ENCODE measurements at regions not wholly inside any gene's neighbourhood (a gene's known extent, or its start where the extent isn't known, plus 50 kb on each side); places are given as distances from the start of the nearest gene placed in this dataset.

- Histone ChIP-seq H3K9me3 (no peaks in the 10 kb centered on the region), H3K27me3 (no peaks in the 10 kb centered on the region), H3K4me1 (no peaks in the 10 kb centered on the region), H3K27ac (no peak overlapping the region), H3K36me3 (no peaks in the 10 kb centered on the region), H3K4me3 (no peak overlapping the region)
- WGBS, 2 donors: 87 to 90% methylated on average over 3 of the region's 3 CpGs
- TF ChIP-seq, protein P1, sequence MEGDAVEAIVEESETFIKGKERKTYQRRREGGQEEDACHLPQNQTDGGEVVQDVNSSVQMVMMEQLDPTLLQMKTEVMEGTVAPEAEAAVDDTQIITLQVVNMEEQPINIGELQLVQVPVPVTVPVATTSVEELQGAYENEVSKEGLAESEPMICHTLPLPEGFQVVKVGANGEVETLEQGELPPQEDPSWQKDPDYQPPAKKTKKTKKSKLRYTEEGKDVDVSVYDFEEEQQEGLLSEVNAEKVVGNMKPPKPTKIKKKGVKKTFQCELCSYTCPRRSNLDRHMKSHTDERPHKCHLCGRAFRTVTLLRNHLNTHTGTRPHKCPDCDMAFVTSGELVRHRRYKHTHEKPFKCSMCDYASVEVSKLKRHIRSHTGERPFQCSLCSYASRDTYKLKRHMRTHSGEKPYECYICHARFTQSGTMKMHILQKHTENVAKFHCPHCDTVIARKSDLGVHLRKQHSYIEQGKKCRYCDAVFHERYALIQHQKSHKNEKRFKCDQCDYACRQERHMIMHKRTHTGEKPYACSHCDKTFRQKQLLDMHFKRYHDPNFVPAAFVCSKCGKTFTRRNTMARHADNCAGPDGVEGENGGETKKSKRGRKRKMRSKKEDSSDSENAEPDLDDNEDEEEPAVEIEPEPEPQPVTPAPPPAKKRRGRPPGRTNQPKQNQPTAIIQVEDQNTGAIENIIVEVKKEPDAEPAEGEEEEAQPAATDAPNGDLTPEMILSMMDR (IDR thresholded peaks at IDR 0.05): no peak
- DNase-seq: no peak
- intact Hi-C loops (cut with DNase I): no loop called here
- no peak for ATAC-seq
These were observed 114.8 kb downstream of the DDX3Y start for GRCh38 chrY:13019486-13019885.

- no peak overlapping the region for H3K27ac ChIP-seq
- no peak for DNase-seq
- no peak for ATAC-seq
- no peaks in the 10 kb centered on the region for H3K27me3 ChIP-seq
- intact Hi-C loops (cut with DNase I): no loop called here
- H3K9me3 ChIP-seq: no peaks in the 10 kb centered on the region
- H3K4me1 ChIP-seq: no peaks in the 10 kb centered on the region
- TF ChIP-seq, protein P1 (IDR thresholded peaks at IDR 0.05): no peak
- WGBS, 2 donors: 85 to 89% methylated on average over 1 of the region's 1 CpG
- H3K4me3 ChIP-seq: no peak overlapping the region
- H3K36me3 ChIP-seq: no peaks in the 10 kb centered on the region
These were observed 116.2 kb downstream of the DDX3Y start for GRCh38 chrY:13020839-13021238.

DNA sequence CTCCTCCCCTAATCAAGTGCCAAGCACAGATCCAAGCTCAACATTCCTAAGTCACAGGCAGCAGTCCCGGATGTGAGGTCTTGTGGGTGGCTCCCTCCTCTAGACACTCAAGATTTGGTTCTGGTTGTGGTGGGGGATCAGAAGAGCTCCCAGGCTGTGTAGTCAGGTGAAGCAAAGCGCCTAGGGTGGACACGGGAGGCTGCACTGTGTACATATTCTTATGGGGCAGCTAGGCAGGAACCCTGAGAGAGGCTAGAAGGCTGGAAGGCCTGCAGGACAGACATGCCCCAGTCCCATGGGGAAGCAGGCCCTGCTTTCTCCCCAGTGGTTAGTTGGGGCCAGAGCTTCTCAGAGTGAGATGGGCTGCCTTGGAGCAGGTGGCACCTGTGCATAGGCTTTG lies 118.9 kb downstream of the DDX3Y start:
- ATAC-seq (no peak), DNase-seq (no peak)
- Histone ChIP-seq H3K4me1 (no peaks in the 10 kb centered on the region), H3K9me3 (no peaks in the 10 kb centered on the region), H3K27me3 (no peaks in the 10 kb centered on the region), H3K4me3 (no peak overlapping the region), H3K27ac (no peak overlapping the region), H3K36me3 (no peaks in the 10 kb centered on the region)
- 83% methylated on average over 3 of the region's 3 CpGs for WGBS, 2 donors
- intact Hi-C loops (cut with DNase I): no loop called here
- TF ChIP-seq, protein P1 (IDR thresholded peaks at IDR 0.05): no peak

DNA sequence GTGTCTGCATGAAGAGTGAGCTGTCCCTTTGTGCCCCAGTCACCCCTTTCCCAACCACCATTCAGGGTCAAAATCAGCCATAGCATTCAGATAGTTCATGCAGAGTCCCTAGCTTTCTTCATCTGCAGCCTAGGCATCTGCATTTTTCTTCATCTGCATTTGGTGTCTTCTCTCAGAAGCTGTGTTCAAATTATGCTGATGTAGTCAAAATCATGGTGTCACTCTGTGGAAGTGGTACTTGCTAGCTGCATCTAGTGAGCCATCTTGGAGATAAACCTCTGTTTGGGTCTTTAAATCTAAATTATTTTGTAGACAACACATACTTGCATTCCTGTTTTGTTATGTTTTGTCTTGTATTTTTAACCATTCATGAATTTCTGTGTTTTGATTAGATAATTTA lies 119.8 kb downstream of the DDX3Y start:
- intact Hi-C loops (cut with DNase I): no loop called here
- Histone ChIP-seq H3K4me3 (no peak overlapping the region), H3K27ac (no peak overlapping the region), H3K9me3 (no peaks in the 10 kb centered on the region), H3K4me1 (no peaks in the 10 kb centered on the region), H3K27me3 (no peaks in the 10 kb centered on the region), H3K36me3 (no peaks in the 10 kb centered on the region)
- TF ChIP-seq, protein P1 (IDR thresholded peaks at IDR 0.05): no peak
- no peak for DNase-seq
- ATAC-seq: no peak

GRCh38 chrY:13026906-13027305 lies 122.2 kb downstream of the DDX3Y start:
- intact Hi-C loops (cut with DNase I): no loop called here

More at GRCh38 chrY:13026906-13027305, 122.2 kb downstream of the DDX3Y start:
- Histone ChIP-seq H3K36me3 (no peaks in the 10 kb centered on the region), H3K27ac (no peak overlapping the region), H3K4me3 (no peak overlapping the region), H3K4me1 (no peaks in the 10 kb centered on the region), H3K27me3 (no peaks in the 10 kb centered on the region), H3K9me3 (no peaks in the 10 kb centered on the region)
- WGBS, 2 donors: 85 to 97% methylated on average over 2 of the region's 2 CpGs
- ATAC-seq: no peak
- DNase-seq: no peak
- TF ChIP-seq, protein P1 (IDR thresholded peaks at IDR 0.05): no peak

All from heart right ventricle (tissue), 16 donors.